ENCODE measurements at regions not wholly inside any gene's neighbourhood (a gene's known extent, or its start where the extent isn't known, plus 50 kb on each side); places are given as distances from the start of the nearest gene placed in this dataset.

- no peak for FAIRE-seq
- WGBS (ENCODE audit: insufficient coverage, low coverage, missing lambda C conversion rate), result 5% methylated on average over 13 of the region's 13 CpGs
- Histone ChIP-seq H3K36me3 (ENCODE audit: control insufficient read depth, insufficient read depth, low read length) (no peaks in the 10 kb centered on the region), H4K20me1 (replicated peaks; ENCODE audit: control insufficient read depth, insufficient read depth, low read length) (no peaks in the 10 kb centered on the region), H3K27ac (ENCODE audit: extremely low read depth, low read depth, low read length) (no peak overlapping the region), H2AFZ (ENCODE audit: low read depth, low read length) (no peak overlapping the region), H3K9me1 (ENCODE audit: control insufficient read depth, insufficient read depth, low read length) (no peaks in the 10 kb centered on the region), H3K79me2 (ENCODE audit: control insufficient read depth, insufficient read depth, low read length) (no peaks in the 10 kb centered on the region), H3K9me3 (replicated peaks; ENCODE audit: control insufficient read depth, insufficient read depth, low read depth, low read length) (no peaks in the 10 kb centered on the region), H3K4me2 (ENCODE audit: insufficient read depth, low read length) (no peak overlapping the region), H3K27me3 (ENCODE audit: control insufficient read depth in 2 of 2, insufficient read depth in 2 of 2, low read length in 2 of 2) (no peaks in the 10 kb centered on the region; a peak in 2 of 5 replicates), H3K4me3 (no peak overlapping the region), H3K4me1 (replicated peaks in 1 of 2; ENCODE audit: control insufficient read depth in 2 of 2, insufficient read depth in 2 of 2, low read length in 2 of 2) (no peaks in the 10 kb centered on the region), H3K9ac (ENCODE audit: insufficient read depth in 1 of 2, low read depth in 2 of 2, low read length in 2 of 2) (no peak overlapping the region)
- no TSS peak for BruUV-seq (replicated peaks)
- ChIA-PET CTCF (ENCODE audit: low intra/inter-chr PET ratio) (no interaction called here), POLR2A (no interaction called here)
- in situ Hi-C loops (cut with MboI), result no loop called here
- intact Hi-C loops (cut with micrococcal nuclease), result no loop called here
- DNase-seq (ENCODE audit: extremely low read depth in 1 of 4, low spot score in 3 of 4), result no peak
- ATAC-seq, result no peak
- TF ChIP-seq JUND (IDR thresholded peaks at IDR 0.05; ENCODE audit: borderline replicate concordance, low read depth, low read length), result no peak
- no peak for TF ChIP-seq JUND (tag; IDR thresholded peaks at IDR 0.05; ENCODE audit: borderline replicate concordance, low read depth, low read length)
- no peak for TF ChIP-seq ZNF655 (CRISPR knock-in tag; IDR thresholded peaks at IDR 0.05)
- TF ChIP-seq ZNF24 (IDR thresholded peaks at IDR 0.05), result no peak
- no peak for TF ChIP-seq PURB (CRISPR knock-in tag; IDR thresholded peaks at IDR 0.05; ENCODE audit: low read depth)
- TF ChIP-seq SPI1 (IDR thresholded peaks at IDR 0.05; ENCODE audit: borderline replicate concordance, low read depth, low read length), result no peak
- TF ChIP-seq ERF (CRISPR knock-in tag; IDR thresholded peaks at IDR 0.05), result no peak
- TF ChIP-seq, protein P1, sequence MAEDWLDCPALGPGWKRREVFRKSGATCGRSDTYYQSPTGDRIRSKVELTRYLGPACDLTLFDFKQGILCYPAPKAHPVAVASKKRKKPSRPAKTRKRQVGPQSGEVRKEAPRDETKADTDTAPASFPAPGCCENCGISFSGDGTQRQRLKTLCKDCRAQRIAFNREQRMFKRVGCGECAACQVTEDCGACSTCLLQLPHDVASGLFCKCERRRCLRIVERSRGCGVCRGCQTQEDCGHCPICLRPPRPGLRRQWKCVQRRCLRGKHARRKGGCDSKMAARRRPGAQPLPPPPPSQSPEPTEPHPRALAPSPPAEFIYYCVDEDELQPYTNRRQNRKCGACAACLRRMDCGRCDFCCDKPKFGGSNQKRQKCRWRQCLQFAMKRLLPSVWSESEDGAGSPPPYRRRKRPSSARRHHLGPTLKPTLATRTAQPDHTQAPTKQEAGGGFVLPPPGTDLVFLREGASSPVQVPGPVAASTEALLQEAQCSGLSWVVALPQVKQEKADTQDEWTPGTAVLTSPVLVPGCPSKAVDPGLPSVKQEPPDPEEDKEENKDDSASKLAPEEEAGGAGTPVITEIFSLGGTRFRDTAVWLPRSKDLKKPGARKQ (CRISPR knock-in tag; IDR thresholded peaks at IDR 0.05), result no peak
- no peak for TF ChIP-seq ETV5 (CRISPR knock-in tag; IDR thresholded peaks at IDR 0.05; ENCODE audit: low read depth)
- no peak for TF ChIP-seq ETV1 (tag; conservative IDR thresholded peaks at IDR 0.05; ENCODE audit: low read depth)
- no peak for TF ChIP-seq NFYB (IDR thresholded peaks at IDR 0.05; ENCODE audit: extremely low read depth, insufficient read length)
Observed at GRCh38 chr12:75877763-75878621, 153.6 kb downstream of the PHLDA1 start.
